Jurkat, Clone E6-1 (cell line): ENCODE measurements at regions not wholly inside any gene's neighbourhood (a gene's known extent, or its start where the extent isn't known, plus 50 kb on each side); places are given as distances from the start of the nearest gene placed in this dataset.
A peak's percentile ranks its signal among the peaks of the same experiment; 100 is the strongest.

Experiments
- DNase-seq: peaks from one replicate; pipeline ENCODE4 v3.0.0-alpha.2; 2011; ENCODE audit warnings: low read depth, low spot score
- H3K4me3 ChIP-seq: 2 replicates; pipeline ENCODE4 v1.5.1; 2011; ENCODE audit warnings: mild to moderate bottlenecking, low read length, control low read depth, moderate library complexity

- H3K4me3 ChIP-seq, result no peak overlapping the region
- DNase-seq, result no peak
Observed at GRCh38 chr15:39074341-39074985, 506.4 kb upstream of the THBS1 start.

- H3K4me3 ChIP-seq, result no peak overlapping the region
- DNase-seq, result no peak
Observed at GRCh38 chr15:39075311-39075710, 505.6 kb upstream of the THBS1 start.

- H3K4me3 ChIP-seq, result no peak overlapping the region
- no peak for DNase-seq
Observed at GRCh38 chr15:39075756-39076341, 505.0 kb upstream of the THBS1 start.

GRCh38 chr15:39078026-39078425 lies 502.9 kb upstream of the THBS1 start:
- no peak overlapping the region for H3K4me3 ChIP-seq
- no peak for DNase-seq

GRCh38 chr15:39079296-39079847 lies 501.5 kb upstream of the THBS1 start:
- no peak for DNase-seq
- no peak overlapping the region for H3K4me3 ChIP-seq

- H3K4me3 ChIP-seq, result no peak overlapping the region
- no peak for DNase-seq
Observed at GRCh38 chr15:39083213-39083612, 497.7 kb upstream of the THBS1 start.

- H3K4me3 ChIP-seq, result no peak overlapping the region
- DNase-seq, result peak; percentile 24
Observed at GRCh38 chr15:39084674-39085530, 496.0 kb upstream of the THBS1 start.

GRCh38 chr15:39086641-39087040 lies 494.2 kb upstream of the THBS1 start:
- DNase-seq, result no peak
- H3K4me3 ChIP-seq, result no peak overlapping the region

- no peak overlapping the region for H3K4me3 ChIP-seq
- DNase-seq, result no peak
Observed at GRCh38 chr15:39088156-39088555, 492.7 kb upstream of the THBS1 start.

GRCh38 chr15:39092354-39092753 lies 488.5 kb upstream of the THBS1 start:
- H3K4me3 ChIP-seq, result no peak overlapping the region
- no peak for DNase-seq

- no peak overlapping the region for H3K4me3 ChIP-seq
- DNase-seq, result no peak
Observed at GRCh38 chr15:39092761-39093160, 488.1 kb upstream of the THBS1 start.

- no peak overlapping the region for H3K4me3 ChIP-seq
- DNase-seq, result no peak
Observed at GRCh38 chr15:39094116-39094515, 486.8 kb upstream of the THBS1 start.

- H3K4me3 ChIP-seq, result no peak overlapping the region
- no peak for DNase-seq
Observed at GRCh38 chr15:39095218-39095879, 485.5 kb upstream of the THBS1 start.

GRCh38 chr15:39096608-39097205 lies 484.2 kb upstream of the THBS1 start:
- no peak overlapping the region for H3K4me3 ChIP-seq

GRCh38 chr15:39099524-39099923 lies 481.4 kb upstream of the THBS1 start:
- H3K4me3 ChIP-seq, result no peak overlapping the region
- DNase-seq, result no peak

More at GRCh38 chr15:39096608-39097205, 484.2 kb upstream of the THBS1 start:
- no peak for DNase-seq

GRCh38 chr15:39100106-39100660 lies 480.7 kb upstream of the THBS1 start:
- H3K4me3 ChIP-seq, result no peak overlapping the region
- no peak for DNase-seq

GRCh38 chr15:39102431-39102830 lies 478.4 kb upstream of the THBS1 start:
- no peak overlapping the region for H3K4me3 ChIP-seq
- DNase-seq, result no peak

- no peak overlapping the region for H3K4me3 ChIP-seq
- DNase-seq, result no peak
Observed at GRCh38 chr15:39106950-39107349, 473.9 kb upstream of the THBS1 start.

GRCh38 chr15:39108021-39108420 lies 472.9 kb upstream of the THBS1 start:
- DNase-seq, result no peak
- H3K4me3 ChIP-seq, result no peak overlapping the region
